ENCODE measurements at regions not wholly inside any gene's neighbourhood (a gene's known extent, or its start where the extent isn't known, plus 50 kb on each side); places are given as distances from the start of the nearest gene placed in this dataset.

- no peaks in the 10 kb centered on the region for H3K27me3 ChIP-seq (replicated peaks in 1 of 2; ENCODE audit: control insufficient read depth in 2 of 2, insufficient read depth in 2 of 2, low read length in 1 of 2)
- ChIA-PET CTCF (interaction anchor here (0.6 to 1.0 kb wide), 2 partner anchors 20 to 51 kb away, joined by 3 to 5 read pairs; no protein-coding TSS in a partner anchor), RAD21 (ENCODE audit: unreplicated experiment) (no interaction called here), SMC1A (ENCODE audit: uncharacterized antibody, unreplicated experiment) (no interaction called here), POLR2A (no interaction called here)
- TF ChIP-seq LARP7 (IDR thresholded peaks at IDR 0.05) (no peak), ZBTB4 (CRISPR knock-in tag; IDR thresholded peaks at IDR 0.05) (no peak), CBX3 (IDR thresholded peaks at IDR 0.05; ENCODE audit: borderline replicate concordance, low read depth) (no peak), WRNIP1 (IDR thresholded peaks at IDR 0.05; ENCODE audit: borderline replicate concordance, low read depth, low read length) (no peak), NR2F1 (conservative IDR thresholded peaks at IDR 0.05) (no peak), MTA3 (IDR thresholded peaks at IDR 0.05; ENCODE audit: borderline replicate concordance, low read length) (no peak), MEF2A (IDR thresholded peaks at IDR 0.05; ENCODE audit: insufficient read depth, low read depth, low read length) (no peak), HDAC2 (IDR thresholded peaks at IDR 0.05) (no peak), FOXM1 (IDR thresholded peaks at IDR 0.05; ENCODE audit: low read depth, low read length) (no peak)
- in situ Hi-C loops (cut with MboI): no loop called here
- no peak for ATAC-seq
- intact Hi-C loops (cut with micrococcal nuclease; ENCODE audit: unreplicated experiment): no loop called here
- H4K20me1 ChIP-seq (ENCODE audit: control insufficient read depth, insufficient read depth): no peaks in the 10 kb centered on the region
- no peaks in the 10 kb centered on the region for H3K79me2 ChIP-seq (ENCODE audit: control insufficient read depth, insufficient read depth, low read length)
- H3K4me2 ChIP-seq (ENCODE audit: control insufficient read depth, insufficient read depth): no peak overlapping the region
- peaks cover 6% of the 10 kb centered on the region for H3K4me1 ChIP-seq (ENCODE audit: control insufficient read depth, insufficient read depth, low read length)
- no TSS peak for BruUV-seq (replicated peaks)
- no peak overlapping the region for H3K4me3 ChIP-seq
- no peak for DNase-seq (ENCODE audit: low read depth, low spot score)
- no peaks in the 10 kb centered on the region; the same call in 2 of the 3 replicates for H3K9me3 ChIP-seq (replicated peaks; ENCODE audit: control insufficient read depth, insufficient read depth, low read length)
- H2AFZ ChIP-seq (ENCODE audit: control insufficient read depth, low read depth, low read length): no peak overlapping the region
- FAIRE-seq: no peak
- no peaks in the 10 kb centered on the region for H3K36me3 ChIP-seq (ENCODE audit: control insufficient read depth in 2 of 2, insufficient read depth in 2 of 2, low read length in 1 of 2)
- H3K27ac ChIP-seq (ENCODE audit: control insufficient read depth, insufficient read depth): no peak overlapping the region
- H3K9ac ChIP-seq (ENCODE audit: control insufficient read depth, insufficient read depth, low read length): no peak overlapping the region
- 90% methylated on average over 5 of the region's 5 CpGs for WGBS (ENCODE audit: insufficient coverage, insufficient replicate concordance, low lambda C conversion rate, missing lambda C conversion rate)
These were observed 73.4 kb upstream of the FOXN3 start for GRCh38 chr14:89490466-89490865.

Data from GM12878 (cell line).